Right cardiac atrium (tissue), 5 donors: ENCODE measurements at regions not wholly inside any gene's neighbourhood (a gene's known extent, or its start where the extent isn't known, plus 50 kb on each side); places are given as distances from the start of the nearest gene placed in this dataset.

Source experiments
- ATAC-seq, 2 donors: fragments of 200-7000 bp; cut with Tn5 transposase; one replicate each; pipeline versions ENCODE4 v1.8.0 to v1.9.1; 2020; ENCODE audit warnings: moderate library complexity in 2 of 2, mild to moderate bottlenecking in 1 of 2
- DNase-seq, 3 donors: peaks; one replicate each; pipeline ENCODE4 v3.0.0-alpha.2; 2020
- H3K27ac ChIP-seq: one replicate; pipeline ENCODE4 v1.5.1; 2013; ENCODE audit warnings: mild to moderate bottlenecking, low read length, control low read depth, moderate library complexity
- H3K27me3 ChIP-seq: one replicate; pipeline ENCODE4 v1.6.1; 2013; ENCODE audit not compliant: control insufficient read depth, insufficient read depth
- H3K4me1 ChIP-seq: one replicate; pipeline ENCODE4 v1.6.1; 2013; ENCODE audit warnings: low read length; ENCODE audit not compliant: control insufficient read depth, insufficient read depth
- H3K4me3 ChIP-seq: one replicate; pipeline ENCODE4 v1.5.1; 2013; ENCODE audit warnings: low read length, control low read depth
- H3K9me3 ChIP-seq: one replicate; pipeline ENCODE4 v1.6.1; 2013; ENCODE audit warnings: low read length; ENCODE audit not compliant: control insufficient read depth
- WGBS: extraction: QIAGEN DNeasy Blood & Tissue Kit; methylation state at CpG from one replicate; pipeline ENCODE4 v1.1.7; 2013; 5-methylcytosine and 5-hydroxymethylcytosine counted together
- intact Hi-C, 4 donors: fragments of 100-400 bp; cut with DNase I; formaldehyde crosslinking; loops; one replicate each; pipeline versions ENCODE4 v1.11.0 to v1.14.0; 2022 to 2023
- donor health status: healthy with polysubstance abuse.
- donor health status: DM: no; HTN: yes; CAD: no.
- donor health status: DM: no; HTN: no; CAD: no.
- donor health status: DM: no; HTN: yes; CAD: no; lungs with severe emphysema.
- donor health status: DM: yes; HTN: yes; CAD: no.

- intact Hi-C loops: no loop called here
- Histone ChIP-seq H3K27me3 (no peaks in the 10 kb centered on the region), H3K4me1 (no peaks in the 10 kb centered on the region), H3K9me3 (no peaks in the 10 kb centered on the region), H3K27ac (no peak overlapping the region), H3K4me3 (no peak overlapping the region)
- 43% methylated on average over 1 of the region's 1 CpG for WGBS
- DNase-seq (no peak), ATAC-seq (no peak)
Observed at GRCh38 chrX:30979271-30979670, 90.2 kb upstream of the TAB3 start.

GRCh38 chrX:30975467-30975866, 86.4 kb upstream of the TAB3 start:
- Histone ChIP-seq H3K4me1 (no peaks in the 10 kb centered on the region), H3K9me3 (no peaks in the 10 kb centered on the region), H3K27me3 (no peaks in the 10 kb centered on the region), H3K27ac (no peak overlapping the region), H3K4me3 (no peak overlapping the region)
- no peak for DNase-seq
- no peak for ATAC-seq
- intact Hi-C loops: no loop called here

GRCh38 chrX:30973784-30974427, 84.9 kb upstream of the TAB3 start:
- intact Hi-C loops: no loop called here
- Histone ChIP-seq H3K4me3 (no peak overlapping the region), H3K27ac (no peak overlapping the region), H3K27me3 (no peaks in the 10 kb centered on the region), H3K9me3 (no peaks in the 10 kb centered on the region), H3K4me1 (no peaks in the 10 kb centered on the region)
- ATAC-seq (no peak), DNase-seq (no peak)
- whole genome bisulfite sequencing: 82% methylated on average over 5 of the region's 5 CpGs

GRCh38 chrX:30971774-30972603, 82.9 kb upstream of the TAB3 start:
- WGBS: 10% methylated on average over 10 of the region's 10 CpGs
- no peak overlapping the region for H3K27ac ChIP-seq
- H3K4me3 ChIP-seq: no peak overlapping the region
- no peaks in the 10 kb centered on the region for H3K27me3 ChIP-seq
- intact Hi-C loops: no loop called here
- no peaks in the 10 kb centered on the region for H3K9me3 ChIP-seq
- DNase-seq (no peak), ATAC-seq (peak; percentile 33 to 73)
- H3K4me1 ChIP-seq: no peaks in the 10 kb centered on the region

- Histone ChIP-seq H3K9me3 (no peaks in the 10 kb centered on the region), H3K4me3 (no peak overlapping the region), H3K4me1 (no peaks in the 10 kb centered on the region), H3K27me3 (no peaks in the 10 kb centered on the region), H3K27ac (no peak overlapping the region)
- ATAC-seq: no peak
- intact Hi-C loops: no loop called here
- no peak for DNase-seq
- 81% methylated on average over 4 of the region's 4 CpGs for WGBS
Observed at GRCh38 chrX:30967516-30967915, 78.5 kb upstream of the TAB3 start.

- ATAC-seq (no peak), DNase-seq (no peak)
- Histone ChIP-seq H3K27ac (no peak overlapping the region), H3K4me1 (no peaks in the 10 kb centered on the region), H3K4me3 (no peak overlapping the region), H3K9me3 (no peaks in the 10 kb centered on the region), H3K27me3 (no peaks in the 10 kb centered on the region)
- WGBS: 92% methylated on average over 5 of the region's 5 CpGs
- intact Hi-C loops: no loop called here
Observed at GRCh38 chrX:30965767-30966166, 76.7 kb upstream of the TAB3 start.

- Histone ChIP-seq H3K27ac (no peak overlapping the region), H3K9me3 (no peaks in the 10 kb centered on the region), H3K4me3 (no peak overlapping the region), H3K27me3 (no peaks in the 10 kb centered on the region), H3K4me1 (no peaks in the 10 kb centered on the region)
- 84% methylated on average over 2 of the region's 2 CpGs for WGBS
- DNase-seq (no peak), ATAC-seq (no peak)
- intact Hi-C loops: no loop called here
Observed at GRCh38 chrX:30961387-30962174, 72.5 kb upstream of the TAB3 start.

- DNase-seq (no peak), ATAC-seq (no peak)
- Histone ChIP-seq H3K4me3 (no peak overlapping the region), H3K27me3 (no peaks in the 10 kb centered on the region), H3K4me1 (no peaks in the 10 kb centered on the region), H3K27ac (no peak overlapping the region), H3K9me3 (no peaks in the 10 kb centered on the region)
- intact Hi-C loops: no loop called here
- 57% methylated on average over 6 of the region's 6 CpGs for WGBS
Observed at GRCh38 chrX:30957753-30958152, 68.7 kb upstream of the TAB3 start.

GRCh38 chrX:30955687-30956086, 66.6 kb upstream of the TAB3 start:
- Histone ChIP-seq H3K4me3 (no peak overlapping the region), H3K4me1 (no peaks in the 10 kb centered on the region), H3K27me3 (no peaks in the 10 kb centered on the region), H3K9me3 (no peaks in the 10 kb centered on the region), H3K27ac (no peak overlapping the region)
- WGBS: 83% methylated on average over 3 of the region's 3 CpGs
- DNase-seq (no peak), ATAC-seq (no peak)
- intact Hi-C loops: no loop called here

- Histone ChIP-seq H3K27me3 (no peaks in the 10 kb centered on the region), H3K4me3 (no peak overlapping the region), H3K4me1 (no peaks in the 10 kb centered on the region), H3K9me3 (no peaks in the 10 kb centered on the region), H3K27ac (no peak overlapping the region)
- intact Hi-C loops: no loop called here
- no peak for ATAC-seq
- DNase-seq: no peak
Observed at GRCh38 chrX:30951003-30951402, 61.9 kb upstream of the TAB3 start.

GRCh38 chrX:30950391-30950790, 61.3 kb upstream of the TAB3 start:
- no peak for ATAC-seq
- WGBS: 77% methylated on average over 2 of the region's 2 CpGs
- no peaks in the 10 kb centered on the region for H3K27me3 ChIP-seq
- no peak overlapping the region for H3K4me3 ChIP-seq
- no peak overlapping the region for H3K27ac ChIP-seq
- intact Hi-C loops: no loop called here
- DNase-seq: no peak
- H3K4me1 ChIP-seq: no peaks in the 10 kb centered on the region
- no peaks in the 10 kb centered on the region for H3K9me3 ChIP-seq
